ENCODE measurements at regions not wholly inside any gene's neighbourhood (a gene's known extent, or its start where the extent isn't known, plus 50 kb on each side); places are given as distances from the start of the nearest gene placed in this dataset.

- peak in 1 of 2 experiments; percentile 5 for DNase-seq (ENCODE audit: low read depth in 2 of 2)
Observed at GRCh38 chr1:165073185-165074007, 283.1 kb downstream of the LMX1A start.

GRCh38 chr1:165070675-165071074 is 285.8 kb downstream of the LMX1A start:
- DNase-seq (ENCODE audit: low read depth in 2 of 2): no peak

GRCh38 chr1:165069829-165070228 is 286.7 kb downstream of the LMX1A start:
- DNase-seq (ENCODE audit: low read depth in 2 of 2): no peak

- no peak for DNase-seq (ENCODE audit: low read depth in 2 of 2)
Observed at GRCh38 chr1:165068741-165069140, 287.8 kb downstream of the LMX1A start.

GRCh38 chr1:165067829-165068228 is 288.7 kb downstream of the LMX1A start:
- DNase-seq (ENCODE audit: low read depth in 2 of 2): no peak

- peak; percentile 36 to 45 for DNase-seq (ENCODE audit: low read depth in 2 of 2)
Observed at GRCh38 chr1:165063181-165063965, 293.1 kb downstream of the LMX1A start.

GRCh38 chr1:165062346-165062745 is 294.2 kb downstream of the LMX1A start:
- DNase-seq (ENCODE audit: low read depth in 2 of 2): no peak

- no peak for DNase-seq (ENCODE audit: low read depth in 2 of 2)
Observed at GRCh38 chr1:165060285-165060793, 296.2 kb downstream of the LMX1A start.

- DNase-seq (ENCODE audit: low read depth in 2 of 2): no peak
Observed at GRCh38 chr1:165057956-165058355, 298.6 kb downstream of the LMX1A start.

- DNase-seq (ENCODE audit: low read depth in 2 of 2): no peak
Observed at GRCh38 chr1:165056914-165057313, 299.6 kb downstream of the LMX1A start.

- DNase-seq (ENCODE audit: low read depth in 2 of 2): no peak
Observed at GRCh38 chr1:165055581-165055980, 300.9 kb downstream of the LMX1A start.

GRCh38 chr1:165054627-165055026 is 301.9 kb downstream of the LMX1A start:
- DNase-seq (ENCODE audit: low read depth in 2 of 2): no peak

- DNase-seq (ENCODE audit: low read depth in 2 of 2): no peak
Observed at GRCh38 chr1:165053351-165053750, 303.2 kb downstream of the LMX1A start.

- no peak for DNase-seq (ENCODE audit: low read depth in 2 of 2)
Observed at GRCh38 chr1:165052936-165053335, 303.6 kb downstream of the LMX1A start.

GRCh38 chr1:165052431-165052830 is 304.1 kb downstream of the LMX1A start:
- no peak for DNase-seq (ENCODE audit: low read depth in 2 of 2)

GRCh38 chr1:165050246-165050645 is 306.3 kb downstream of the LMX1A start:
- DNase-seq (ENCODE audit: low read depth in 2 of 2): no peak

- no peak for DNase-seq (ENCODE audit: low read depth in 2 of 2)
Observed at GRCh38 chr1:165047994-165048393, 308.5 kb downstream of the LMX1A start.

- DNase-seq (ENCODE audit: low read depth in 2 of 2): no peak
Observed at GRCh38 chr1:165045902-165046301, 310.6 kb downstream of the LMX1A start.

GRCh38 chr1:165040641-165041040 is 315.9 kb downstream of the LMX1A start:
- DNase-seq (ENCODE audit: low read depth in 2 of 2): no peak

GRCh38 chr1:165039996-165040395 is 316.5 kb downstream of the LMX1A start:
- DNase-seq (ENCODE audit: low read depth in 2 of 2): no peak

GRCh38 chr1:165036403-165036802 is 320.1 kb downstream of the LMX1A start:
- no peak for DNase-seq (ENCODE audit: low read depth in 2 of 2)

GRCh38 chr1:165034136-165034809 is 322.2 kb downstream of the LMX1A start:
- DNase-seq (ENCODE audit: low read depth in 2 of 2): no peak
